ENCODE measurements at regions not wholly inside any gene's neighbourhood (a gene's known extent, or its start where the extent isn't known, plus 50 kb on each side); places are given as distances from the start of the nearest gene placed in this dataset.

GRCh38 chr2:41912776-41913175, 135.0 kb upstream of the PKDCC start:
- TF ChIP-seq, protein P1, sequence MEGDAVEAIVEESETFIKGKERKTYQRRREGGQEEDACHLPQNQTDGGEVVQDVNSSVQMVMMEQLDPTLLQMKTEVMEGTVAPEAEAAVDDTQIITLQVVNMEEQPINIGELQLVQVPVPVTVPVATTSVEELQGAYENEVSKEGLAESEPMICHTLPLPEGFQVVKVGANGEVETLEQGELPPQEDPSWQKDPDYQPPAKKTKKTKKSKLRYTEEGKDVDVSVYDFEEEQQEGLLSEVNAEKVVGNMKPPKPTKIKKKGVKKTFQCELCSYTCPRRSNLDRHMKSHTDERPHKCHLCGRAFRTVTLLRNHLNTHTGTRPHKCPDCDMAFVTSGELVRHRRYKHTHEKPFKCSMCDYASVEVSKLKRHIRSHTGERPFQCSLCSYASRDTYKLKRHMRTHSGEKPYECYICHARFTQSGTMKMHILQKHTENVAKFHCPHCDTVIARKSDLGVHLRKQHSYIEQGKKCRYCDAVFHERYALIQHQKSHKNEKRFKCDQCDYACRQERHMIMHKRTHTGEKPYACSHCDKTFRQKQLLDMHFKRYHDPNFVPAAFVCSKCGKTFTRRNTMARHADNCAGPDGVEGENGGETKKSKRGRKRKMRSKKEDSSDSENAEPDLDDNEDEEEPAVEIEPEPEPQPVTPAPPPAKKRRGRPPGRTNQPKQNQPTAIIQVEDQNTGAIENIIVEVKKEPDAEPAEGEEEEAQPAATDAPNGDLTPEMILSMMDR (IDR thresholded peaks at IDR 0.05) = no peak
- TF ChIP-seq POLR2A (IDR thresholded peaks at IDR 0.05) = no peak

Measured in sigmoid colon (tissue), 3 donors.